Activated CD8-positive, alpha-beta memory T cell treated with anti-CD3 and anti-CD28 coated beads, Interleukin-2, amount 50 U/mL, for 1 hour (primary cell): ENCODE measurements at regions not wholly inside any gene's neighbourhood (a gene's known extent, or its start where the extent isn't known, plus 50 kb on each side); places are given as distances from the start of the nearest gene placed in this dataset.

Experiments
- DNase-seq: peaks from one replicate; pipeline ENCODE4 v3.0.0-alpha.2; 2020; ENCODE audit errors: extremely low read depth

DNA sequence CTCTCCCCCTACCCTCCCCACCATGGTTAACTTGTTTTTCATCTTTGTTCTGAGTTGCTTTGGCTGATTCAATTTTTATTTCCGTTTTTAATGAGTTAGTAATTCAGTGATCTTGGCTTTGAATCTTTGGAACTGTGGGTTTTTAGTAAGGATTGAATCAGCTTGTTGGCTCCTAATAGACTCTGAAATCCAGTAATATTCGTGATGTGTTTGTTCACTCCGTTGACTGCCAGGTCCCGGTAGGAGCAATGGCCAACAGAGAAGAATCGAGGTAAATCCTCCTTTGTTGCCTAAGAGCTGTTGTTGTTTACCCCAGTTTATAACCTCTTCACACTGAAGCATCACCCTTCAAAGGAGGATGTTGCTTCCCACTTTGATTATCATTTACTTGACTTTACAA, 92.7 kb downstream of the PCSK1 start:
- no peak for DNase-seq

DNA sequence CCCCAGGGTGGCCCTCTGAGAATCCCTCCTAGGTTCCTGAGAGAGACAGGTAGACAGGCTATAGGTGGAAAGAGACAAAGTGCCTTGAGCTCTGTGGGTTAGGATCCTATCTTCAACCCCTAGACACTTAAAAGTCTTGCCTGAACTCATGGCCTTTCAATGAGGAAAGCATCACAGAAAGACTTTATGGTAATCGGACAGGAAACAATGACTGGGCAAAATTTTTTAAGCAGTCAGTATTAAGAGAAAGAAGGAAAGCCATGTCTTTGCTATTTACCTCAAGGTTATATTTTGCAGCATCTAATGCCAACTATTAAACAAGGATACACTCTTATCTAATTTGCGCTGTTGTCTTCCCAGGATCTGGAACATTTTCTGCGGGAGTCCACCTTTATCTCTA, 93.2 kb downstream of the PCSK1 start:
- DNase-seq, result no peak

GRCh38 chr5:96338624-96339415, 94.2 kb downstream of the PCSK1 start:
- DNase-seq, result no peak

DNA sequence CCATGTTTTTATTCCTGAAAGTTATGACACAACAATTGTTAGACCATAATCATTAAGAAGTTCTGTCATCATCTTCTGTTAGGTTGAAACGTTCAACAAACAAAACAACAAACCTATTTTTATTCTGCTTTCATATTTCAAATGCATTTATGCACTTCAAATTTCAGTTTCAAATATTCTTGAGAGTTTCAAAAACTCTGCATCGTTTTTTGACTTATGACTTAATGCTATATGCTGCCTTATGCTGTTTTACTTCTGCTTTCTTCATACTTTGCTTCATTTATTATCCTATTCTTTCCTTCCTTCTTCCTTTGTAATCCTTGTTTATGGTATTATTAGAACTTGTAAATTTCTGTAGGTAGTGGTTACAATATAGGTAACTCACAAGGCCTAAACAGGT, 95.0 kb downstream of the PCSK1 start:
- no peak for DNase-seq

DNA sequence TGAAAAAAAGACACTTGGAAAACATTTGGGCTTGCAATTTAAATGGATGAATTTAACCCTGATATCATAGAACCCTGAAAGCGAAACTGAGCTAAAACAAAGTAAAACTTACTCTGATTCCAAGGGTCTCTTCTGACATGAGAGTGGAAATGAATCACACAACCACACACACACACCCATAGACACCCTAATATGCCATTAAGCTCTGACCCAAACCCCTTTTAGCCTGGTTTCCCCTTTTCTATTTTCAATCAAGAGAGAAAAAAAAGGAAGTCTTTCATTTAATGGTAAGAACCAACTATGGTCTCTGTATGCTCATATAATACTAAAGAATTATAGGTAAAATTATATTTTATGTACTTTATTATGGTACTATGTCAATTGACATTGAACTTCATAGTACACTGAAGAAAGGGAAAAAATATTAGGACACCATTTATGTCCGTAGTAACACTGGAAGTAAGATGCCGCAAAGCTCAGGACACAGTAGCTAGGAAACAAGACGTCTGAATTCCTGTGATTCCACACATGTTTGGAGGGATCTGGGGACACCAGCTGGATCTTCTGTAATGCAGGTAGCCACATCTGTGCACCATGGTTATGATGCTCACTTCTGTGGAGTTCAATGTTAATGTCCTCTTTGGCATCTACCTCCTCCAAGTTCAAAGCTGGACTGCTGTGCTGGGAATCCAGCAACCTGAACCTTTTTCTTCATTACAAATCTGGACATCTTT, 95.8 kb downstream of the PCSK1 start:
- no peak for DNase-seq

DNA sequence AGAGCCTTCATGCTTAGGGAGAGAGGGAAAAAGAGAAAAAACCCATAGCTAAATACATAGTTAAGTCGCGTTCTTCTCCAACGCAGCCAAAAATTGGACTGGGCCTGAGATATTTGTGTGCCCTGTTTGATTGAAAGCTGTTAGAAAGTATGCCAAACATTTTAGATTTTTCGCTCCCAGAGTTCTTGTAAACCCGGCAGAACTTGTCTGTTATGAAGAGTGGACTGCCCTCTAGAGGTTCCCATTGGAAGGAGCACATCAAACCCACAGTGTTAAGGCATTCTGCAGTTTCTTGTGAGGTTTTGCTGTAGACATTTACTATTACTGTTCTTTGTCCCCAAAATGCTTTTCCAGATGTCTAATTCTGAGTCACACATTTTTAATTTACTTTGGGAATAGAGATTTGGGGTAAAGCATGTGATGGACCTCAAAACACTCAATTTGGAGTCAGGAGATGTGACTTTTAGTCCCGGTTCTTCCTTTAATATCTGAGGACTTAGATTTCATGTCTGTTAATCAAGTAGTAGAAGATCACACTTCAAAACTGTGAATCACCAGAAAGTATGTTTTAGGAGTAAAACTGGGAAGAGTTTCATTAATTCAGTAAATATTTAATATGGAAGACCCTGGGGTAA, 96.6 kb downstream of the PCSK1 start:
- peak; percentile 28 for DNase-seq

GRCh38 chr5:96335873-96336272, 97.2 kb downstream of the PCSK1 start:
- no peak for DNase-seq

DNA sequence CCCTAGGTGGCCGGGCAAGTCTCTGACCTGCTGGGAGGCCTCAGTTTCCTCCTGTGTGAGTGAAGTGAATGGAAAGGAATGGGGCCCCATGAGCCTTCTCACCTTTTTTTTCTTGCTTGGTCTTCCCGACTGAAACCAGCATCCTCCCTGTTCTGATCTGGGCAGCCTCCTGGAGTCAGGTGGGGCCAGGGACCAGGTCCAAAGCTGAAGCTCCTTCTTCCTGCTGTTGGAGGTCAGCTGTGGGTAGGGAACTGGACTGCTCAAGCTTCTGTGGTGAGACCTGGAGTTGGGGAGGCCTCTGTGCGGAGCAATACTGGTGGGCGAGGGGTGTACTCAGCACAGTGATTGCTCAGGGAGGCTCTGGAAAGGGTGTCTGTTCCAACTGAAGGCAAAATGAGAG, 99.7 kb downstream of the PCSK1 start:
- DNase-seq, result no peak

DNA sequence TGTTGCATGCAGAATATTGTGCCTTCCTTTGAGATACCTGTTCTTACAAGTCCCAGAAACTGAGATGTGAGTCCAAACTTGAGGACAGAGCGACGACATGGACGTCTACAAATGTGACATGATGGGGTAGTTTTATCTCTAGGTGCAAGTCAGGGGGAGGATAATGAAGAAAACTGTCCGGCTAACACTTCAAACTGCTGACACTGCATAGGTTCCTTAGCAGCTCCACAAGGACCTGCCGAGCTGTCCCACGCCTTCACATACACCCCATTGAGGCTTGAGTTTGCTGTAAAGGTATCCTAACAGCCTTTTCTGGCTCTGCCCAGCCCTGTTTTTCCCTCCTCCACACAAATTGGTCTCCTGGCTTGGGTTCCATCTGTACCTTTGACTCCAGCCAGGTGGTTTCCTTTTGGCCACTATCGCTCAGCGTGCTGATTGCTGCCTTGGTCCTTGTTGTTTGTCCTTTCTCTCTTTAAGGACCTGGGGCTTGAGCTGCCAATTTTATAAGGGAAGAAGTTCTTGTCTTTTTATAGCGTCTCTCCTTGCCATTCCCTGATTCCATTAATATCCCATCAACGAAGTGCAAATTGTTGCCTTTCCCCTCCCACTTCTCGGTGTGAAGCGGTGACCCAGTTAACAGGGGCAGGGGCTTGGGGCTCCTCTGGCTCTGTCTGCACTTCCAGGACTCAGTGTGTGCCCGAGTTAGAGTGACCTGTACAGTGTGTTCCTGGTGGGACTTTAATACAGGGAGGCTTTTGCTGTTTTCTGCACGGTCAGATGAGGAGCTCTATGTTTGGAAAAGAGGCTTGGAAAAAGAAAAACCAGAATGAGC, 100.3 kb downstream of the PCSK1 start:
- DNase-seq, result no peak

DNA sequence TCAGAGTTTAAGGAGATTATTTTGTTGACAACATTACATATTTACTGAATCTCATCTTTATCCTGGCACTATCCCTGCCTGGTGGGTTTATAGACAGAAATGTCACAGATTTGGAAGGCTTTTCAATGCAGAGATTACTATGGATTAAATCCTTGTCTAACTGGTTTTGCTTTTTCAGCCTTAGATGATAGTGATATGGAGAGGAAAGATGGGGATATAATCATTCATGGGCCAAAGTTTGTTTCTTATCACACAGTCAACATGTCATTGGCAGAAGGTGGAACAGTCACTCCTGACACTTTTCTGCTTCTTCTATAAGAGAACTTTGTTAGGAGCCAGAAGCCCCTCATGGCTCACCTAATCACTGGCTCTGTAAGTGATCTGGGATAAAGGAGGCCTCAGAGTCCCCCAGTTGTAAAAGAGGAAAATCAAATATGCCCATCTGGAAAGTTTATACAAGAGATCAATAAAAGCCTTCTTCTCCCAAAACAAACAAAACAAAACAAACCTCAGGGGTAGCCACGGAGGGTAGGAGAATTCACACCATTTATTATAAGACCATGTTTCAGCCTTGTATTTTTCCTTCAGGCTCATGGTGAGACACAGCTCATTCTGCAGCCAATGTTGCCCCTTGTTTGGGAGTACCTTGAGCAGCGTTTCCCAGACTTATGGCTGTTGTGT, 101.2 kb downstream of the PCSK1 start:
- DNase-seq, result no peak

DNA sequence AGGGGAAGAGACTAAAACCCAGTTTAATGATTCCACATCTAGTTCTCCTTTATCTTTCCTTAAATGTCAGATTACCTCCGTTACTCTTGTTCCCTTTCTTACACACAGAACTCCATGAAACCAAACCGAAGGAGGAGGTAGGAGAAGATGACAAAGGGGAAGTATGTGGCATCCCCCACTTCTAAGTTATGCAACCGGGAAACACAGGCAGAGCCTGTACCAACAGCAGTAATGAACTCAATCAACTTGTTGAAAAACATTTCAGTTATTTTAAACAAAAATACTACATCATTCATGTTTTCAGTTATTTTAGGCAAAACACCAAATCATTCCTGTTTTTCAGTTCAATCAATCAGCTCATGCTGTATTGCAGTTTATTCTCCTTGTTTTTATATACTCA, 101.8 kb downstream of the PCSK1 start:
- no peak for DNase-seq

DNA sequence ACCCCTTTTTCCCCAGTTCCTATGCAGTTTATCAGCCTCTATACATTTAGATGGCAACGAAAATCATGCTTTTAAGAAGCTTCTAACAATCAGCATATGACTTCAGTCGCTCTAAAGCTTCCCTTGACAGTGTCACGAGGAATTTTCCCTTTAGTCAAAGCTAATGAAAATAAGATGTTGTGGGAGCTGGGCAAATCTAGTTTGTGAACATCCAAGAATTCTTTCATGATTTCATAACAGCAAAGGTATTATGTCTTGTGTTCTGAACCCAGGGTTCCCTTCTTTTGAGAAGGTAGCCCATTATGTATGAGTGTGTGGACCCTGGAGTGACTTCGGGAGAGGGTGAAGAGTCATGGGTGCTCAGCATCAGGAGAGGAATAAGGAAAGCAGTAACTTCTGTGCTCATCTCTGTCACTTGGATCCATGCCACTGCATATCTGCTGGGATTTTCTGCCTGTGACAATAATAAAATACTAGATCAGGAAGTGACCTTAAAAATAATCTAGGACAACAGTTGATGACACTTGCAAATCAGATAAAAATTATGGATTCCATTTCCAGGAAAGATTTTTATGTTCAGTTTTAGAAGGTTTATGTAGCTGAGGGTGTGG, 102.4 kb downstream of the PCSK1 start:
- no peak for DNase-seq

GRCh38 chr5:96329886-96330529, 103.0 kb downstream of the PCSK1 start:
- DNase-seq, result no peak

DNA sequence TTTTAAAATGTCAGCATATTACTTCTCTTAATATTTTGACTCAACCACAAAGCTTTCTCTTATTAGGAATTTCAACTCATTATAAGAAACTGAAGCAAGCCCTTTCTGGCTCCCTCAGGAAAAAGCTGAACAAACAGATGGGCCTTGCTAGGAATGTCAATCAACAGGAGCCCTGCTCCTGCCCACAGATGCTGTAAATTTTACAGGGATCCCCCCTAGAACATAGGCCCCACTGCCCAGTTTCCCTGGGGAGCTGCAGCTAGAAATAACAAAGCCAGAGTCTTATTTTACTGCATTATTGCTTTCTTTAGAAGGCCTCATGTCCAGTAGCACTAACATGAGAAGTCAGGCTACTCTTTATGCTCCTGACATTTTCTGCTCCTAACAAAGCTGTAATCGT, 103.8 kb downstream of the PCSK1 start:
- no peak for DNase-seq

DNA sequence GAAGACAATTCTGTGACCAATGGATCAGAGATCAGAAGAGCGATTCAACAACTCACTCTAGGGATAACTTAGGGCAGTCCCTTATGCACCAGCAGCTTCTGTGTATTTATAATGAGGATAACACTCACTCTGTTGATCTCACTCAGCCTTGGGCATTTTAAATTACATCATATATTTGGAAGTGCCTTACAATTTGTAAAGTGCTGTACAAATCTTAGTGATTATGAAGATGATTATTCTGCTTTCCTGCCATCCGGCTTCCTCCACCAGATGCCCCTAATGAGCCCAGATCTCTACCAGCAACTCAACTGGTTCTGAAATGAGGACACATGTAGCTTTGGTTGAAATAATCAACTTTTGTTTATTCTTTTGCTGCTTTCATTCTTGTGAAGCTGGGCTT, 105.3 kb downstream of the PCSK1 start:
- no peak for DNase-seq

DNA sequence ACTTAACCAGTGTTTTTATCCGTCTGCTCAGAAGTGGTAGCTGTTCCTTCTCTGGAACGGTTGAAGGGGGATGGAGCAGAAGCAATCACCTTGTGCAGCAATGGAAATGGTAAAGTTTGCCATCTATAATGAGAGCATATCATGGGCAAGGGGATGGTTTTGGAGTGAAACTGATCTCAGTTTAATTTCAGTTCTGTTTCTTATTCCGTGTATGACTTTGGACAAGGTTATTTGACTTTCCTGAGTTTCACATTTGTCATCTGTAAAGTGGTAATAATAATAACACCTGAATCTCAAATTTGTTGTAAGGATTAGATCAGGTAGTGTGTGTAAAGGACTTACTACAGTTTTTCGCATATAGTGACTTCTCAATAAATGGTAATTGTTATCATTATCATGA, 106.1 kb downstream of the PCSK1 start:
- DNase-seq, result no peak

DNA sequence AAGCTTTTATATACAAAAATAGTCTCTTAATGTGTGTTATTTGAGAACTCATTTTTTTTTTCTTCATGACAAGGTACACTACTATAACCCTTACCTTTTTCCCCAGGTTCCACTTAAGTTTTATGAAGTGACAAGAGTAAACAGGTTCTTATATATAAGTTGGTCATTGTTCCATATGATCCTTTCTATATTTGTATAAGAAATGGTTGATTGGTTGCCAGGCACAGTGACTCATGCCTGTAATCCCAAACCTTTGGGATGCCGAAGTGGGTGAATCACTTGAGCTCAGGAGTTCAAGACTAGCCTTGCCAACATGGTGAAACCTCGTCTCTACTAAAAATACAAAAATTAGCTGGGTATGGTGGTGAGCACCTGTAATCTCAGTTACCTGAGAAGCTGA, 108.3 kb downstream of the PCSK1 start:
- DNase-seq, result no peak

DNA sequence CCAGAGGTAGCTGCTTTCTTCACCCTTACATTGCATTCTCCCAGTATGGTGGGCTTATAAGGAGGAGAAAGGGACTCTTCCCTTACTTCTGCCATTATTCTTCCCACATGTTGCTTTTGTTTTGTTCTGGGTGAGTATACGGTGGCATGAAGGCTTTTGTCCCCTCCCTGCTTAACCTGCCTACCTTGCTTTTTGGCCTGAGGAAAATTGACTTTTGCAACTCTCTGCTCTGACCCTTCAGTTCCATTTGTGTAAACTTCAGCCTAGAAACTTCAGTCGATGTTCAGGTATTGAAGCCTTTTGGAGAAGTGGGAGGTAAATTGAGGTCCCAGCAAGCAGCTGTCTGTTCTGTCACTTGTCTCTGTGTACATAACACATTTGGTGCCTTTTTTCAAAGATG, 110.2 kb downstream of the PCSK1 start:
- no peak for DNase-seq

- DNase-seq, result no peak
Measured at GRCh38 chr5:96322217-96322616, 110.8 kb downstream of the PCSK1 start.

DNA sequence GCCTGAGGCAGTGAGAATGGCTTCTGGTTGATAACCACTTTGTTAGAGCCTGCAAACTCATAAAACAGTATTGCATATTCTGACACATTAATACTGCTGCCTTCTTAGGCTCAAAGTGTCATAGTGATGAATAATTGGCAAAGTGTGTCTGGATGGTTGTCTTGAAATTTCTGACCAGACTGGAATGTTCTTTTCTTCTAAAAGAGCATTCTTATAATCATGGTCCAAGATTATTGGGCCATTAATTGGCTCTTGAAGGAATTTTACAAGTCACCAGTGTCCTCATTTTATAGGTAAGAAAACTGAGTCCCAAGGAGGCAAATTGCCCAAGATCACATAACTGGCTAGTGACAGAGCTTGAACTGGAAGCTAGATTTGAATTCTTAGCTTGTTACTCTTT, 111.7 kb downstream of the PCSK1 start:
- DNase-seq, result no peak

- DNase-seq, result no peak
Measured at GRCh38 chr5:96320797-96321196, 112.3 kb downstream of the PCSK1 start.
